Activated CD4-positive, alpha-beta T cell treated with anti-CD3 and anti-CD28 coated beads, Interleukin-2, amount 10 ng/mL, durations not matched to agents 24 days and 14 days (primary cell): ENCODE measurements at regions not wholly inside any gene's neighbourhood (a gene's known extent, or its start where the extent isn't known, plus 50 kb on each side); places are given as distances from the start of the nearest gene placed in this dataset.

Source experiments
- DNase-seq: peaks from one replicate; pipeline ENCODE4 v3.0.0; 2022
- H3K27ac Mint-ChIP-seq: one replicate; pipeline ENCODE4 v1.8.0; 2022; ENCODE audit warnings: mild to moderate bottlenecking, mixed read lengths
- H3K27me3 Mint-ChIP-seq: one replicate; pipeline ENCODE4 v1.8.0; 2022; ENCODE audit warnings: mixed read lengths
- H3K36me3 Mint-ChIP-seq: one replicate; pipeline ENCODE4 v1.8.0; 2022; ENCODE audit warnings: low read depth, mild to moderate bottlenecking, mixed read lengths
- H3K4me1 Mint-ChIP-seq: one replicate; pipeline ENCODE4 v1.8.0; 2021; ENCODE audit warnings: mixed read lengths
- H3K4me3 Mint-ChIP-seq: one replicate; pipeline ENCODE4 v1.8.0; 2022; ENCODE audit warnings: mild to moderate bottlenecking, moderate library complexity, mixed read lengths
- H3K9me3 Mint-ChIP-seq: one replicate; pipeline ENCODE4 v1.8.0; 2021; ENCODE audit warnings: mixed read lengths
- intact Hi-C: fragments of 100-400 bp; cut with micrococcal nuclease; formaldehyde crosslinking; loops from one replicate; pipeline ENCODE4 v1.15.1; 2023

DNA sequence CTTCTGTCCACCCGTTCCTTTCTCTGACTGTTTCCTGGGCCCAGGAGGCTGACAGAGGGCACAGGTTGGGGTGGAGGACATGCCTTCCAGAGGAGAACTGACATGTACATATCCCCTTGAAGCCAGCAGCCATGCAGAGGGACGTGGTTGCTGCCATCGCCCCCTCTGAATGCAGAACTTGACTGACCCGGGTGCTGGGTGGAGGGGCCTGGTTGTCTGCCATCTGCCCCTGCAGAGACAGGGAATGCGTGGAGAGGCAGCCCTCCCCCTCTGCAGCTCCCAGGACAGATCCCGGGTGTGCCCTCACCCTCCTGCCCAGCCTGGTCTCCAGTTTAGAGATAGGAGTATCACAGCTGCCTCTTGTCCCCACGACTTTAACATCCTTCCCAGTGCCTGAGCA lies 383.0 kb upstream of the B3GAT1 start:
- no peak for DNase-seq
- Mint-ChIP-seq H3K4me3 (no peak overlapping the region), H3K27ac (no peak overlapping the region), H3K36me3 (no peaks in the 10 kb centered on the region), H3K27me3 (peaks cover 3% of the 10 kb centered on the region), H3K9me3 (no peaks in the 10 kb centered on the region), H3K4me1 (no peaks in the 10 kb centered on the region)
- intact Hi-C loops = no loop called here

DNA sequence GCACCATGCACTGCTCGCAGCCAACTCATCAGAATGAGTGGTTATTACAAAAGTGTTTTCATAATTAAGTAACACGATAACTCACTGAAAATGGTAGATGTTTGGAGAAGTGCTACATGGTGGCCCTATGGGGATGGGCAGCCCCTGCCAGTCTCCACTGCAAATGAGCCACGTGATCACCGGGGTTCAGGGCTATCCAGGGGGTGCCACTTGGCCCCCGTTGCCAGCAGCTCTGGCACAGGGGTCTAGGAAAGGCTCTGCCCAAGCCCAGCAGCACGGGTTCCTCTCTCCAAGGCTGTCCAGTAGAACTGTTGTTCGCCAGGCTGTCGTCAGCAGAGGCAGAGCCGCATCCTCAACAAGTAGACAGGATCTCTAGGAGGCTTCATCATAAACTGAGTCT lies 382.1 kb upstream of the B3GAT1 start:
- no peaks in the 10 kb centered on the region for H3K36me3 Mint-ChIP-seq
- no peak overlapping the region for H3K27ac Mint-ChIP-seq
- H3K9me3 Mint-ChIP-seq = no peaks in the 10 kb centered on the region
- no peak for DNase-seq
- H3K4me1 Mint-ChIP-seq = no peaks in the 10 kb centered on the region
- no peak overlapping the region for H3K4me3 Mint-ChIP-seq
- H3K27me3 Mint-ChIP-seq = peaks cover 3% of the 10 kb centered on the region
- intact Hi-C loops = no loop called here

DNA sequence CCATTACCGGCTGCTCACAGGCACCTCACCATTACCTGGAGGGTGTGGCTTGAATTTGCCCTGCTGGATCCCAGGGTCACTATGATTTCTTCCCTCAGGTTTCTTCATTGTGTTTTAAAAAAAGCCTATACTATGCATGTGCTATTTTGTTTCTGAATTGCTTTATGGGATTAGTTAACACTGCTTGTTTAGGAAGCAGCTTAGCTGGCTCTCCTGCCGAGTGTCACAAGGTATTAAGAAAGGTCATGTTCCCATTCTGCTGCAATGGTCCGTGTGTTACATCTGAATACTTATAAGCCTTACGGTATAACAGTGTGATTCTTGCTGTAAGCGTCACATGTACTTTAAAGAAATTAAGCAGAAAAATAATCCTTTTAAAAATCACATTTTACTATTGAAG lies 380.6 kb upstream of the B3GAT1 start:
- Mint-ChIP-seq H3K36me3 (no peaks in the 10 kb centered on the region), H3K9me3 (no peaks in the 10 kb centered on the region), H3K4me1 (no peaks in the 10 kb centered on the region), H3K4me3 (no peak overlapping the region), H3K27ac (no peak overlapping the region), H3K27me3 (peaks cover 3% of the 10 kb centered on the region)
- intact Hi-C loops = no loop called here
- DNase-seq = no peak

DNA sequence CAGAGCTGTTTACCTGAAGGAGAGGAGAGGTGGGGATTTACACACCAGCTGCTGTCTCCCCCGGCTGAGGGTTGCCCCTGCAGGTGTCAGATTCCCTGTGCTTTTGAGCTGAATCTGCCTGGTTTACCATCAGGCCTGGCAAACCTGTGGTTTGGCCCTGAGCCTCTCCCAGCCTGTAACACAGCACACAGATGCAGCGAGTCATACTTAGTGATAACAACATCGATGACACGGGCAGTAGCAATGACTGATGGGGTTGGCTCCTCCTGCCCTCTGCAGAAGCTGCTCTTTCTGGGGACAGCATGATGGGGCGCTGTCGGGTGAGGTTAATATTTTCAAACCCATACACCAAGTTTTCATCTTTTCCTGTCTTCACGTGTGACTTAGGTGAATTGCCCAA lies 380.0 kb upstream of the B3GAT1 start:
- Mint-ChIP-seq H3K36me3 (no peaks in the 10 kb centered on the region), H3K9me3 (no peaks in the 10 kb centered on the region), H3K4me3 (no peak overlapping the region), H3K4me1 (no peaks in the 10 kb centered on the region), H3K27ac (no peak overlapping the region), H3K27me3 (peaks cover 3% of the 10 kb centered on the region)
- no peak for DNase-seq
- intact Hi-C loops = no loop called here

- Mint-ChIP-seq H3K4me1 (no peaks in the 10 kb centered on the region), H3K36me3 (no peaks in the 10 kb centered on the region), H3K27me3 (peaks cover 3% of the 10 kb centered on the region), H3K4me3 (no peak overlapping the region), H3K9me3 (no peaks in the 10 kb centered on the region), H3K27ac (no peak overlapping the region)
- DNase-seq = no peak
- intact Hi-C loops = no loop called here
Measured at GRCh38 chr11:134791102-134791501, 379.1 kb upstream of the B3GAT1 start.

DNA sequence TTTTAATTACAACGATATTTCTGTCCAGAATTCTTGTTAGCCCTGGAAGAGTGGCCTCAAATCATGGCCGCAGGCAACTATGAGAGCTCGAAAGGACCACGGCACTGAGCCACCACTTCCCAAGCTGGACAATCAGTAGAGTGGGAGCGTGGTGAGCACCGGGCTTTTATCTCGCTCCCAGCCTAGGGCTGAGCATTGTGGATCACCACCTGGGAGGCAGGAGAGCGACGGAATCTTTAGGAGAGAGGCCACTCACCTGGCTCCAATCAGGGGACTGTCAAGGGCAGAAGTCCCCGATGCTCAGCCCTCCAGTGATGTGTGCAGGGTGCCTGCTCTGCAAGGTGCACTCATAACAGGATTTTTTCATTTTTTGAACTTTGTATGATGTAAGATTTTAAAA lies 377.1 kb upstream of the B3GAT1 start:
- intact Hi-C loops = no loop called here
- Mint-ChIP-seq H3K27ac (no peak overlapping the region), H3K4me1 (no peaks in the 10 kb centered on the region)

DNA sequence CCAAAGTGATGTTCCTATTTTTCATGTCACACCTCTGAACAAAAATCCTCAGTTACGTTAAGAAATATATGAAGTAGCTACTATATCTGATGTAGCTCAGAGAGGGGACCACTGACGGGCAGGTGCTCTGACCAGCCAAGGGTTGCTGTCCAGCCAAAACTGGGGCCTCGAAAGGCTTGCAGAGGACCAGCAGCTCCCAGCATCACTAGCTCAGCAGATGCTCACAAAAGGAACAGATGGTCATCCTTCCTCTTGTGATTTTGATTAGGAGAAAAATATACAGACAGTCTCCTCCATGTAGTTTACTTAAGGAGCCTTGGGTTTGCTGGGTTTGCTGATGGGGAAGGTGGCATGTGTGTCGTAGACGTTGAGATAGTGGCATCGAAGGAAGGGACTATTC lies 374.6 kb upstream of the B3GAT1 start:
- DNase-seq = no peak
- intact Hi-C loops = no loop called here
- Mint-ChIP-seq H3K36me3 (no peaks in the 10 kb centered on the region), H3K4me3 (no peak overlapping the region), H3K4me1 (no peaks in the 10 kb centered on the region), H3K9me3 (no peaks in the 10 kb centered on the region), H3K27ac (no peak overlapping the region), H3K27me3 (peaks cover 3% of the 10 kb centered on the region)

More for the DNA sequence above, 377.1 kb upstream of the B3GAT1 start:
- no peak for DNase-seq
- H3K4me3 Mint-ChIP-seq = no peak overlapping the region
- no peaks in the 10 kb centered on the region for H3K9me3 Mint-ChIP-seq
- no peaks in the 10 kb centered on the region for H3K36me3 Mint-ChIP-seq
- H3K27me3 Mint-ChIP-seq = peaks cover 3% of the 10 kb centered on the region

GRCh38 chr11:134785660-134786284 lies 373.7 kb upstream of the B3GAT1 start:
- no peaks in the 10 kb centered on the region for H3K9me3 Mint-ChIP-seq
- no peak overlapping the region for H3K4me3 Mint-ChIP-seq
- H3K4me1 Mint-ChIP-seq = no peaks in the 10 kb centered on the region
- H3K36me3 Mint-ChIP-seq = no peaks in the 10 kb centered on the region
- DNase-seq = no peak
- no peak overlapping the region for H3K27ac Mint-ChIP-seq
- no peaks in the 10 kb centered on the region for H3K27me3 Mint-ChIP-seq
- intact Hi-C loops = no loop called here

DNA sequence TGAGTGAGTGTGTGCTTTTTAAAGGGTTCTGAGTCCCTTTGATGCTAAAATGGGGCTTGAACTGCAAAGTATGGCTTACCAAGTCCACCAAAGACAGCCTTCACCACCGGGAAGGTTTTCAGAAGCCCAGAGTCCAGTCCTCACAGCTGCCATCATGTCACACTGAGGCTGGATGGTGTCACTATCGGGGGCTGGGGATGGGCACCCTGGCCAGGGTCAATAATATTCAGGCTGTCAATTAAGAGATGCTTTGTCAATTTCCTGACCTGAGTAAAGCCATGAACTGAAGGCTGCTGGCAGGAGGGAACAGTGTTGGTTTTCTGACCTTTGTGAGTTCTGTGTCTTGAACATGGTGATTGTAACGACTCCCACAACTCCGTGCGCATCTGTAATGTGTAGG lies 373.0 kb upstream of the B3GAT1 start:
- DNase-seq = no peak
- Mint-ChIP-seq H3K27ac (no peak overlapping the region), H3K4me1 (no peaks in the 10 kb centered on the region), H3K4me3 (no peak overlapping the region), H3K27me3 (no peaks in the 10 kb centered on the region), H3K36me3 (no peaks in the 10 kb centered on the region), H3K9me3 (no peaks in the 10 kb centered on the region)
- intact Hi-C loops = no loop called here

- intact Hi-C loops = no loop called here
- H3K27me3 Mint-ChIP-seq = peaks cover 1% of the 10 kb centered on the region
- H3K27ac Mint-ChIP-seq = no peak overlapping the region
- no peaks in the 10 kb centered on the region for H3K9me3 Mint-ChIP-seq
- DNase-seq = no peak
- H3K4me1 Mint-ChIP-seq = no peaks in the 10 kb centered on the region
- no peaks in the 10 kb centered on the region for H3K36me3 Mint-ChIP-seq
- H3K4me3 Mint-ChIP-seq = no peak overlapping the region
Measured at GRCh38 chr11:134784568-134784967, 372.5 kb upstream of the B3GAT1 start.

- intact Hi-C loops = no loop called here
Measured at GRCh38 chr11:134784046-134784445, 372.0 kb upstream of the B3GAT1 start.

DNA sequence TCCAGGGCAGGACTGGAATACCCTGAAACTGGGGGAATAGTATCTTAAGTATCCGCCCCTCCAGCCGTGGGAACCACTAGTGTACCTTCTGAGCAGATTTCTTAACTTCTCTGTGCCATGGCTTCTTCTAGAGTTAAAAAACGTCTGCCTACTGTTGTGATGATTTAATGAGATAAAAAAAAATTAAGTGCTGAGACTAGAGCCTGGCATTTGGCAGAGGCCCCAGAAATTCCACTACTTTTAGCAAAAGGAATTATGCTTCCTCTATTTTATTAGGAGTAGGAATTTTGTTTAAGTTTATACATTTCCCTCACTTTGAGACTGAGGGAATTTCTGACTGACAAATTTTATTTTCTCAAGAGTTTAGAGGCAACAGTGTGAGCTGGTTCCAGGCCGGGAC lies 371.2 kb upstream of the B3GAT1 start:
- no peaks in the 10 kb centered on the region for H3K36me3 Mint-ChIP-seq
- peaks cover 1% of the 10 kb centered on the region for H3K27me3 Mint-ChIP-seq
- no peak overlapping the region for H3K27ac Mint-ChIP-seq
- H3K9me3 Mint-ChIP-seq = no peaks in the 10 kb centered on the region
- no peaks in the 10 kb centered on the region for H3K4me1 Mint-ChIP-seq
- H3K4me3 Mint-ChIP-seq = no peak overlapping the region
- no peak for DNase-seq
- intact Hi-C loops = no loop called here

More at GRCh38 chr11:134784046-134784445, 372.0 kb upstream of the B3GAT1 start:
- DNase-seq = no peak
- Mint-ChIP-seq H3K9me3 (no peaks in the 10 kb centered on the region), H3K4me1 (no peaks in the 10 kb centered on the region), H3K27ac (no peak overlapping the region), H3K4me3 (no peak overlapping the region), H3K27me3 (peaks cover 1% of the 10 kb centered on the region), H3K36me3 (no peaks in the 10 kb centered on the region)

- peaks cover 3% of the 10 kb centered on the region for H3K27me3 Mint-ChIP-seq
- H3K27ac Mint-ChIP-seq = no peak overlapping the region
- no peaks in the 10 kb centered on the region for H3K4me1 Mint-ChIP-seq
- no peak for DNase-seq
- no peaks in the 10 kb centered on the region for H3K9me3 Mint-ChIP-seq
- no peak overlapping the region for H3K4me3 Mint-ChIP-seq
- H3K36me3 Mint-ChIP-seq = no peaks in the 10 kb centered on the region
- intact Hi-C loops = no loop called here
Measured at GRCh38 chr11:134781380-134781866, 369.4 kb upstream of the B3GAT1 start.

- no peak overlapping the region for H3K27ac Mint-ChIP-seq
Measured at GRCh38 chr11:134780486-134781147, 368.6 kb upstream of the B3GAT1 start.

DNA sequence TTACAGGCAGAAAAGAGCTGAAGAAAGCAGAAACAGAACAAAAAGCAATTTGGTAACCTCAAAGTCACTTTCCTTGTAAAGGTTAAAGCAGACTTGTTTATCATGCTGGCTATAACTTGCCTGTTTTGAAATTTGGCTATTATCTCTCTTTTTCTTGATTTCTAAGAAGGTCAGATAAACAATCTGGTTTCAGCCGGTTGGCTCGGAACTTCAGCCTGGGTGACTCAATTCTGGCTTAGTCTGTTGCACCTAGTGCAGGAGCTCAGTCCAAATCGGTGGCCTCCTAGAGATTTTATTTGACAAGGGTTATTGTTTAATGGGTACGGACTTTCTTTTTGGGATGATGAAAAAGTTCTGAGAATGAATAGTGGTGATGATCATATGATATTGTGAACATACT lies 367.1 kb upstream of the B3GAT1 start:
- Mint-ChIP-seq H3K27me3 (peaks cover 3% of the 10 kb centered on the region), H3K27ac (no peak overlapping the region), H3K9me3 (no peaks in the 10 kb centered on the region), H3K4me3 (no peak overlapping the region), H3K4me1 (no peaks in the 10 kb centered on the region), H3K36me3 (no peaks in the 10 kb centered on the region)
- no peak for DNase-seq
- intact Hi-C loops = no loop called here

More at GRCh38 chr11:134780486-134781147, 368.6 kb upstream of the B3GAT1 start:
- Mint-ChIP-seq H3K36me3 (no peaks in the 10 kb centered on the region), H3K4me3 (no peak overlapping the region), H3K9me3 (no peaks in the 10 kb centered on the region), H3K27me3 (peaks cover 3% of the 10 kb centered on the region), H3K4me1 (no peaks in the 10 kb centered on the region)
- intact Hi-C loops = no loop called here
- no peak for DNase-seq
